Skin of body (tissue), 1 donor: ENCODE measurements at regions not wholly inside any gene's neighbourhood (a gene's known extent, or its start where the extent isn't known, plus 50 kb on each side); places are given as distances from the start of the nearest gene placed in this dataset.

ENCODE experiments used
- DNase-seq: peaks from one replicate; lab custom pipeline; 2025; lab: John Stamatoyannopoulos, UW

DNA sequence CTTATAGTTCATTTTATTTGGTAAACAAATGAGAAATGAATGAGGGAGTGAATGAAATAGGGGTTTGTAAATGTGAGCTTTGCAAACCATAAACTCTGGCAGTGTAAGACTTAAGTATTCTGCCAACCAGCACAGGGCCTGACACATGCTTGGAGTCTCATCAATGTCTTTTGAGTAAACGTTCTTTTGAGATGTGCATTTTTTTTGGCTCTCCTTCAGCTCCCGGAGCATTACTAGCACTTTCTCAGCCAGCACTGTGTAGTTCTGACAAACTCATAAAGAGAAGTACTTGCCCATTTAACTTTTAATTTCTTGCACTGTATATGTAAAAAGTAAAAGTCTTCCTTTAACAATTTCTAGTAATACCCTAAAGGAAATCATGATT, 245.3 kb downstream of the HS3ST1 start:
- DNase-seq, result no peak

DNA sequence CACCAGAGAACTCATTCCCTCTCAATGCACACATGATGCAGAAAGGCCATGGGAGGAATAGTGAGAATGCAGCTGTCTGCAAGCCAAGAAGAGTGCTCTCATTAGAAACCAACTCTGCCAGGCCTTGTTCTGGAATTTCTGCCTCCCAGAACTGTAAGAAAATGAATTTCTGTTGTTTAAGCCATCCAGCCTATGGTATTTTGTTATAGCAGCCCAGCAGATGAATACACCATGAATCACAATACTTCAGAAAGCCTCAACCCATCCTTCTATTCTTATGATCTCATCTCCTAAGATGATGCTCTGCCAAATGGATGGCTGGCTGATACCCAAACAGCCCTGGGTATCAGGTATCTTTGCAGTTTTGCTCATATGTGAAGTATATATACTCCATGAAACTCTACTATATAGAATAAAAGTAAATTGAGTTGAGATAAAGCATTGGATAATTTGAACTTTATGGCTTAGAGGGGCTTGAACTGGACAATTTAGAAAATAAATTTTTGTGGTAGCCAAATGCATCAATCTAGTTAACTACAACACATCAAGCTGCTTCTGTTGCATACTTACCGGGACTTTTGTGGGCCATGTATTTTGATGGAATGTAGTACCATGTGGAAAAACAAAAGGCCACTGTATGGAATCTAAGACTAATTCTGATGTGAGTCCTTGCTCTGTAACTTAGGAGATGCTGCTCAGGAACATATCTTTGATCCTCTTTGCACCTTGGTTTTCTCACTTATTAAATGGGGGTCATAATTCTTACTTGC, 245.9 kb downstream of the HS3ST1 start:
- DNase-seq, result no peak

DNA sequence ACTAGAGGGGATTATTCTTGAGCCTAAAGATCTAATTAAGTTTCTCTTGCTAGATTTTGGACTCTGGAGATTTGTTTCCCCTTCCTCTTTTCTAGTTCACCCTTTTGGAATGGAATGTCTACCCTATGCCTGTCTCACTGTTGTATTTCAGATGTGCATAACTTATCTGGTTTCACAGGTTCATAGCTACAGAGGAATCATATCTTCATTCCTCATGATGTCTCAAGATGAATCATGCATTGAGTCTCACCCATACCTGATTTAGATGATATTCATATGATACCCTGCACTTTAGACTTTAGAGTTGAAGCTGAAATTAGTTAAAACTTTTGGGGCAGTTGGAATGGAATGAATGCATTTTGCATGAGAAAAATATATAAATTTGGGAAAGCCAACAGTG, 246.7 kb downstream of the HS3ST1 start:
- DNase-seq, result no peak

DNA sequence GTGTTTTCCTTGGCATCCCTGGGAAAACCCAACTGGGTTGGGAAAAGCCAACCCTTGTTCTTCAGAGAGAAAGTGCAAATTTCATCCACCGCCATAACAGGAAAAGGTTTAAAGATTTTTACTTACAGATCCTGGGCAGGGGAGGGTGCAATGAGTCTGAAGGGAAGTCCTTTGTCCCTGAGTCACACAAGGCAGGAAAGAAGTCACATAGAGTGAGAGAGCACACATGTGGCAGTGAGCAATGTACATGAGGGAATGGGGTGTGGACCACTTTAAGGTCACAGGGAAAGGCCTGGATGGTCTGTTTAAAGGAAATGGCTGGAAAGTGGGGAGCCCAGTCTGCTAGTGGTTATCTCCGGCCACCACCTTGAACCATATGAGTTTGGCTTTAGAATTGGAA, 248.9 kb downstream of the HS3ST1 start:
- no peak for DNase-seq

DNA sequence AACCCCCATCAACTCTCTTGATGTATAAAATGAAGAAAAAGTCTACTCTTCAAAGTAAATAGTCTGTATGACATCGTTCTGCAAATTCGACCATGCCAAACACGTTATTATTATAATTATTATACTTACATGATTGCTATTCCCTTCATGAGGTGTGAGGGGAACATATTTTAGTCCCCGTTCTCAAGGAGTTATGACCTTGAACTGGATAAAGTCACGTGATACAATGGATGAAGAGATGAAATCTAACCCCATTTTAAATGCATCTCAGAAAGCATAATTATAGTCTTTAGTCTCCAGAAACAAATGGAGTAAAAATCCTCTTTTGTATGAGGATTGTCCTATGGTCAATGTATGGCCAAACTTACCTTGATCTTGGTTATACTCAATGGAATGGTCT, 250.3 kb downstream of the HS3ST1 start:
- no peak for DNase-seq

DNA sequence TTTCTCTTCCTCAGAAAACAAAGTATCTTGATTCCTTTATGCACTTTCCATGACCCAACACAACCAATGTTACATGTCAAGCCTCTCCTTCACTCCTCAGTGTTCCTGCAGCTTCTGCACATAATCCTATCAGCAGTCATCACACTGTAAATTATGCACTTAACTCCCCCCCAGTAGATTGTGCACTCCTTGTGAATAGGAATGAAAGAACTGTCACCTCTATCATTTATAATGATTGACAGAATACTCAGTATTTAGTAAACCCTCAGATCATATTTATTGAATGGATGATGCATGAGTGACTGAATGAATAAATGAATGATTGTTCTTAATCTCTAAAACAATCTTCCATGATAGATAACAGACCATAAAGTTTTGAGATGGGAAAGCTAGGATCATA, 253.3 kb downstream of the HS3ST1 start:
- no peak for DNase-seq

DNA sequence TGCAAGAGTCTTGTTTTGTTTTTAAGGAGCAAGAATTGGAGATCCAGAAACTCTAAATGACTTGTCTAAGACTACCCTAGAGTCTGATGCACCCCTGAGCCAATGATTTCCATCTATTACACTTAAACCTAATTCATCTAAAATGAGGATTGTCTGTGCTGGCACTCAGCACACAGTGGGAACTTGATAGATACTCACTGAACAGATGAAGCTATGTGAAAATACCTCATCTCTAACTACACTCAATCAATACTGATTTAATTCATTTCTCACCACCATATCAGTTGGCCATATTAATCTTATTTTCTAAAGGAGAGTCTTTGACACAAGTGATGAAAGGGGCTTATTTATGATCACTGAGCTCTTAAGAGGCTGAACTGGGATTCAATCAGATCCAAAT, 262.1 kb downstream of the HS3ST1 start:
- DNase-seq, result no peak

DNA sequence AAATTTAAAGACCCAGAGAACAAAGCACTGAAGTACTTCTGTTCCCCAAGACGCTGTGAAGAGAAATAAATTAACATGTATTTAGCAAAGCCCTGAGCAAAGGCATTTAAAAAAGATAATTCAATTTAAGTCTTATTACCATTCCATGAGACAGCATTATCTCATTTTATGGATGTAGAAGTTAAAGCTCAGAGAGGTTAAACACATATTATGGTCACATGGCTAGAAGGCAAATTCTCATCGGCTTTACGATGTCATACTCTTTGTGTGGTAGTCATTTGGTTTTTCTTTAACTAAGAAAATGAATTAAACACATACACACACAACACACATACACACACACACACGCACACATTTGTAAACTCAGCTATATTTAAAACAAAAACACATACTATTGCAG, 262.7 kb downstream of the HS3ST1 start:
- no peak for DNase-seq

DNA sequence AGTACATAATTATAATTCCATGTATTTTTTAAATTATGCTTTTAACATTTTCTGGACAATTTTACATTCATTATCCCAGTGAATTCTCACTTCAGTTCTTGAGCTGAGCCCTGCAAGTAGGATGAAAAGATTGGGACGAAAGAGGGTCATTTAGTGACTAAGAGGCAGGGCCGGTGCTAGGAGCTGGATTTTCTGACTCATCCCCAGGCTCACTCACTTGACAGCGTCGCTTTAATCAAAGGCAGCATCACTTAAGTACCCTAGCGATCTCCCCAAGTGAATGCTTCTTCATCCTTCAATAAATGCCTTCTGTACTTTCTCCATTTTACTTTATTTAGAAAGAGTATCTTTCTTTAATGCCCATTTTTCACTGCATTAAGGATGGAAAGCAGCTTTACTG, 263.6 kb downstream of the HS3ST1 start:
- no peak for DNase-seq

DNA sequence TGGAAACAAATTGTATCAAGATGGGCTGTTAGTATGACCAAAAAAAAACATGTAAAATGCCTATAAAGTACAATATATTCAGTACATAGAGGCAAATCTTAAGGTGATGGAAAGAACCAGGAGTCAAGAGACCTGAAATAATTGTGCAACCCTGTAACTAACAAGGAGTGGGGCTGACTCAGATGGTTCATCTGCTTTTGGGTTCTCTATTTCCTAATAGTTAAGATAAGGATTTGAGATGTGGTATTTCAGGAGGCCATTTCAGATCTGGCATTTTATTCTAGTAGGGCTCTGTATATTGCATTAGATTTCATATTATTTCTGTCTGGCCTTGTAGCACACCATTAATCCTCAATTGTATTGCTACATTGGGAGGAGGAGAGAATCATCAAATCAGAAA, 268.4 kb downstream of the HS3ST1 start:
- no peak for DNase-seq

DNA sequence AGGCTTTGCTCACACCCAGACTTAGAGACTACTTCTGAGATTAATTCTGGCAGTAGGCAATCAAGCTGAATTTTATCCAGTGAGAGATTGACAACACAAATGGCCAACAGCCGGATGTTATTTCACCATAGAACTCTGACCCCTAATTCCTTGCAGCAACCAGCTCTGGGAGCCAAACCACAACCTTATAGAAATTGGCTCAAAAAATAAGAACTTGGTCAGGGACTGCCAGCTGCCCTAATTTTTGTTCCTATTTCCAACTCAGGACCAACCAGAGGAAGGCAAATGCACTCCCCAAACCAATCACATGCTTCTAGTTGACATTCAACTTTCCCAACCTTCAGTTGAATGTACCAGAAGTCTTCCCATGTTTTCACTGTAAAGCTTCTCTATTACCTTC, 269.7 kb downstream of the HS3ST1 start:
- no peak for DNase-seq

DNA sequence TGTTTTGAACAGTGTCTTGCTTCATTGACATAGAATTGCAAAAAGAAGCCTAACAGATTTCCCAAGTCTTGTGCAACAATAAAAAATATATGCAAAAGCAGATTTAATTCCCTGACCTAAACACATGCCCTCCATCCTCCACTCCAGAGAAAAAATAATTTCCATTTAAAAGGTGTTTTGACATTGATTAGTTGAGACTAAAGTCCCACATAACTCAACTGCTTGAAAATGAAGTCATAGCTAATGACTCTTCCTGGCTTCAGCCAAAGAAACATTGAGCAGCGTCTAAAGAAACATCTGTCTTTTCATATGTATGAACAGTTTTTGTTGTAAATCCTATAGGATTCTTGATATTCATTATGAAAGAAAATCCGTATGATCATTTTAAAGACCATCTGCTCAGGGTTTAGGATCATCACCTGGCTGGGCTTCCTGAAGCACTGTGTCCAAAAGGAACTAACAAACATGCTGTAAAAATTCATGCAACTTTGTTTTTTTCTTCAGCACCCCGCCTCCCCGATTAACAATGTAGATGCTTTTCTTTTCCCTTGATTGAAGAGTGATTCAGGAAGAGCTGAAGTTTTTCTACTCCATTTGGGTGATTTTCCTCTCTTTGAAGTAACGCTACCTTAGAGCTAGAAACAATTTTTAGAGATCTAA, 273.4 kb downstream of the HS3ST1 start:
- DNase-seq, result no peak

DNA sequence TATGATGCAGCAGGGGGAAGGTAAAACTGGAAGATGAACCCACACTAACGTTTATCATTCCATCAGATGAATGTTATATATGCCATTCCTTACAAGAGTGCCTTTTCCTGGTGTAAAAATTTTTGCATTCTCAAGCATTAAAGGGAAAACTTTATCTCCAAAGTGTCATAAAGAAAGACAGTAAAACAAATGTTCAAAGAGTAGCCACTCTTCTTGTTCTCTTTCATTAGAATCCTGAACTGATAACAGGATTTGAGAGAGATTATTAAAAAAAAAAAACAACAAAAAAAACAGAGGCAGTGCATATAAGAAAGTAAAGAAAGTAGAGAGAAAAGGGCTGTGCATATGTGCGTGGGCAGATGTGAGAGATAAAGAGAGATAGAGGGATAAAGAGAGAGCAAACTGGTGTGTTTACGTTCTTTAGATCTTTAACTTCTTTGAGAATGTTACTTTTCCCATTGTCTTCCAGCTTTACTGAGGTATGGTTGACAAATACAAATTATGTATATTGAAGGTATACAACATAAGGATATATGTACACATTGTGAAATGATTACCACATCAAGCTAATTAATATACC, 275.4 kb downstream of the HS3ST1 start:
- no peak for DNase-seq

DNA sequence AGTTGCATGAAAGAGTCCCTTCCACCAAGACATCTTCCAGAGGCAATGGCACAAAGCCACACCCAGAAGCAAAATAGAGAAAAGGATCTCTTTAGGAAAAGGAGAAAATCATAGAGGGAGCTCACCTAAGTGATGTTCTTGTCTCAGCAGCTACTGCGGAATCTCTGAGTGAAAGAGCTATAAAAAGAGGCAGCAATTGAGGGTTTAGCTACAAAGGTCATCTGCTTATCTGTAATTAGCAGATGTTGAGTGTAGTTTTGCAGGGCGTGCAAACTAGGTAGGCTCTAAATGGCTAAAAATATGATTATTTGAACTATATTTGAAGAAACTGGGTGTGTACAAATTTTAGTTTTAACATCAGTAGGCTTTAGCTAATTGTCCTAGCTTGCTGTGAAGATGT, 276.0 kb downstream of the HS3ST1 start:
- DNase-seq, result no peak

DNA sequence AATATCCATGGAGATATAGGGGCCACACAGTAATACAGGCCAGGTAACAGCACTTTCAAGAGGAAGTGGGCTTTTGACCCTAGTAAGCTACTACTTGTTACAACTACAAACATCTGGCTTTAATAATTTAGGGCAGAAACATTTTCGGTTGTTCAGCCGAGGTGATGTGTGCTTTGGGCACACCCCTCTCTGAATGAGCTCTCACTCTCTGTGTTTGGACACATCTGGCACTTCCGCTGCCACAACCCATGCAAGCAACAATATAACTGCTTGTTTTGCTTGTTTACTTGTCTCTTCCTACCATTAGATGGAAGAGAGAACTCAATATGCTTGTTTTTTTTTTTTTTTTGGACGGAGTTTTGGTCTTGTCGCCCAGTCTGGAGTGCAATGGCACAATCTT, 277.2 kb downstream of the HS3ST1 start:
- no peak for DNase-seq

DNA sequence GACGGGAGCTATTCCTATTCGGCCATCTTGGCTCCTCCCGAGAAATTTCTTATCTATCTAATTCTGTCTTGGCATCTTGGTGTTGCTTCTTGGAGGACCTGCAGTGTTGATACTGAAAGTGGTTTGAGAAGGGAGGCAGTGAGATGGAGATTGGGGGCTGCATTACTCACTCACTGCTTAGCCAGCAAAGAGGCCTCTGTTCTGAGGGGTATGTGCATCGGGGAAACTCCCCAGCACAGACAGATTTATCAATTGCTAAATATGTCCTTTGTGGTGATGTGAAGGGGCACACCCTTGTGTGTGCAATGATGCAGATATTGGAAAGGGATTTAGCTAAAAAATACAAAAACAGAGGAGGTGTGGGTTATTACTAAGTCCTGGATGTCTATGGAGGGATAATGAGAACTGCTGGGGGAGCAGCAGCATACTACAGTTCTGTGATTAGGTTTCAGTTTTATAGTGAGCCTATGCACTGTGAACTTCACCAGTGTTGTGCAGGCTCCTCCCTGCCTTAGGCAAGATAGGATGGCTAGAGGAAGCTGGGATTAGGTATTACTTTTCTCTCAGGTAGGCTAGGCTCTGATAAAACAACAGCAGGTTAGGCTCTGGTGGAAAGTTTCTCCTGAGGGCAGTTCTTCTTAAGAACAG, 279.0 kb downstream of the HS3ST1 start:
- DNase-seq, result no peak

DNA sequence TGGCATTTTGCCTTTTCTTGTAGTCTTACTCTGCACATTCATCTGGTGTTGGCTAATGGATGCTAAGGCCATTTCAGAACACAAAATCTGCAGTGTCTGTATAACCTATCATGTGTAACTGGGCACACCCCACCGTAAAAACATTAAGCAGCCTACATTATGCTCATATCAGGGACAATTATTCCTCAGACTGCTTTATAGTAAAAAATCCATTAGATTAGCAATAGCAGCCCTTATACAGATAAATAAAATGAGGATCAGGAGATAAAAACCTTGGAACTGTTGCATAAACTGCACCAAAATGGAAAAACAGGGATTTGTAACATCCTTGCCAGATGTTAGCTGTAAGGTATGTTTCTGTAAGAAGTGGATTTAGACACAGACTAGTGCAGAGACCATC, 288.8 kb downstream of the HS3ST1 start:
- DNase-seq, result no peak

DNA sequence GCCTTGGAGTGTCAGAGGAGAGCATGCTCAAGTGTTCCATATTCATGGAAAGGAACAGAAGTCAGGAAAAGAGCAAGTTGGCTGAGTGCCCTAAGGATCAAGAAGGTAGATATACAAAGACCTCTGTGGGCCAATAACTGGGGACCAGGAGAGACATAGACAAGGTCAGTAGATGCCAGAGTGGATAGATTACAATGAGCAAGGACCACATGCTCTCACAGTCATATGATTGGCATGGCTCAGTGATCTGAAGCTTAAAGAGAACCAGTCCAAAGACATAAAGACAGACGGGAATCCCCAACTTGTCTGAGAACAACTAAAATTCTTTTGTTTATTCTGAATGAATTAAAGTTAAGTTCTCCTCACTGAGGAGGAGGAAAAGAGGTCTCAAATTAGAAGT, 289.7 kb downstream of the HS3ST1 start:
- no peak for DNase-seq

DNA sequence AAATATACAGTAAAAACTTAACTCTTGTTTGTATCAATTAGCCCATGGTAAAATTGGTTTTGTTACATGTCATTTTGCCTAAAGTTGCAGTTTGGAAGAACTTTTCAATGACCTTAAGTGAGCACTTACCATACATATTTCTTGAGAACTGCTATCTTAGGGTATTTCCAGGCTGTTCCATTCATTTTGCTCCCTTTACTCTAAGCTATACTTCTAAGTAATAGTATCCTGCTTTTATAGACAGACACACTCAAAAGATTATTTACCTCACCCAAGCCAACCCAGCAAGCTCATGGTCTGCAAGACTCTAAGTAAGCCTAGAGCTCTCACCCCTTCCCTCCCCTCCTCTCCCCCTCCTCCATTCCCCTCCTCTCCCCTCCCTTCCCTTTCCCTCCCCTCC, 294.0 kb downstream of the HS3ST1 start:
- no peak for DNase-seq

DNA sequence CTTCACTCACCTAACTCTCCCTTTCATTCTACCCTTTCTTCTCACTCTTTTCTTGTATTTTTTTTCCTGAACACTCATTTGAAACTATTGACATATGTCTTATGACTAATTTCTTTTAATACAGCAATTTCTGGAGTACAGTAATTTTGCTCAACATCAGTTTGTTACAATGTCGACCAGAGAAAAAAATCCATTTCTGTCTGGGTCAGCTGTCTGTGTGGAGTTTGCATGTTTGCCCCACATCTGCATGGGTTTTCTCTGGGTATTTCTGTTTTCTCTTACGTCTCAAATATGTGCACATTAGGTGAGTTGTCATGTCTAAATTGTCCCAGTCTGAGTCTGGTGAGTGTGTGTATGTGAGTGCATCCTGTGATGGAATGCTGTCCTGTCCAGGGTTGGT, 294.8 kb downstream of the HS3ST1 start:
- DNase-seq, result no peak

DNA sequence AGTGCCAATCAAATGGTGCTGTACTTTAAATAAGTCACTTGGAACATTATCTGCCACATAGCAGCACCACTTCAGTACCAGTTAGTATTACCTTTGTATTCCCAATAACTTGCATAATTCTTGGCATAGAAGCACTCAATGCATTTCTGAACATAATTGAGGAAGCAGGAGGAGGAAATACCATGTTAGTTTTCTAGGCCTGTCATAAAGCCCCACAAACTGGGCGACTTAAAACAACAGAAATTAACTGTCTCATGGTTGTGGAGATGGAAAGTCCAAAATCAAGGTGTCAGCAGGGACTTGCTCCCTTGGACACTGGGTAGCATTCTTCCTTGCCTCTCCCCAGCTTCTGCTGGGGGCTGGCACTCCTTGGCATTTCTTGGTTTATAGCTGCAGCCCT, 296.2 kb downstream of the HS3ST1 start:
- no peak for DNase-seq

DNA sequence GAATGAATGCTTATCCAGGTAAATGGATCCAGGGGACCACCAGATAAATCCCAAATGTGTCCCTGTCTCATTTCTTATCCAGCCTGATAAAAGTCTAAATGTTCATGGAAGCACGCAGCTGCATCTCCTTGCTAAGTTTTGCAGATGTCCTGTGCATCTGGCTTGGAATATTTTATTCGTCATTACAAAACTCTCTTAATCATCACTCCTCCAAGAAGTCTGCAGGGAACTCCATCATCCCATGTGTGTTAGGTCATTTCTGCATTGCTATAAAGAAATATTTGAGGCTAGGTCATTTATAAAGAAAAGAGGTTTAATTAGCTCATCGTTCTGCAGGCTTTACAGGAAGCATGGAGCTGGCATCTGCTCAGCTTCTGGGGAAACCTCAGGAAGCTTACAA, 297.2 kb downstream of the HS3ST1 start:
- no peak for DNase-seq
